ENCODE measurements at regions not wholly inside any gene's neighbourhood (a gene's known extent, or its start where the extent isn't known, plus 50 kb on each side); places are given as distances from the start of the nearest gene placed in this dataset.

- no peak for TF ChIP-seq POLR2A (IDR thresholded peaks at IDR 0.05)
- no peak for TF ChIP-seq CTCF (IDR thresholded peaks at IDR 0.05)
These were observed 119.2 kb downstream of the FOXD2 start for GRCh38 chr1:47557066-47557465.

All from Peyer's patch (tissue), 4 donors.